HG02885 (cell line): ENCODE measurements at regions not wholly inside any gene's neighbourhood (a gene's known extent, or its start where the extent isn't known, plus 50 kb on each side); places are given as distances from the start of the nearest gene placed in this dataset.
"Not testable (repeated sequence)": the region's sequence is repeated elsewhere in the genome, so short reads cannot be mapped to it uniquely, and the experiment has no call there.

Experiments
- ATAC-seq: cut with Tn5 transposase; IDR thresholded peaks from one replicate; pipeline ENCODE4 v1.9.1; 2021; ENCODE audit warnings: mild to moderate bottlenecking; ENCODE audit not compliant: unreplicated experiment, poor library complexity

GRCh38 chr4:189664693-189665250 lies 275.9 kb upstream of the FRG1 start:
- no peak for ATAC-seq

- ATAC-seq, result not testable (repeated sequence)
Measured at GRCh38 chr4:189665712-189666305, 274.9 kb upstream of the FRG1 start.

DNA sequence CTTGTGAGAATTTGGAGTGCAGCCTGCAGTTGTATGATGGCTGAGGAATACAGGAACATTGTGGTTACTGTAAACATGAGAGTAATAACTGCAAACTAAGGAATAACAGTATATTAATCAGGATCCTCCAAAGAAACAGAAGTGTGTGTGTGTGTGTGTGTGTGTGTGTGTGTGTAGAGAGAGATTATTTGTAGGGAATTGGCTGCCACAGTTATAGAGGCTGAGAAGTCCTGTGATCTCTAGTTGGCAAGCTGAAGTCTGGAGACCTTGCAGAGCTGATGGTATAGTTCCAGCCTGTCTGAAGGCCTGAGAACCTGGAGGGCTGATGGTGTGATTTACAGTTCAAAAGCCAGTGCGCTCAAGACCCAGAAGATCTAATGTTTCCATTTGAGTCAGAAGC lies 273.3 kb upstream of the FRG1 start:
- not testable (repeated sequence) for ATAC-seq

- not testable (repeated sequence) for ATAC-seq
Measured at GRCh38 chr4:189697675-189698245, 242.9 kb upstream of the FRG1 start.

GRCh38 chr4:189703000-189703399 lies 237.7 kb upstream of the FRG1 start:
- not testable (repeated sequence) for ATAC-seq

GRCh38 chr4:189706821-189707220 lies 233.9 kb upstream of the FRG1 start:
- not testable (repeated sequence) for ATAC-seq

DNA sequence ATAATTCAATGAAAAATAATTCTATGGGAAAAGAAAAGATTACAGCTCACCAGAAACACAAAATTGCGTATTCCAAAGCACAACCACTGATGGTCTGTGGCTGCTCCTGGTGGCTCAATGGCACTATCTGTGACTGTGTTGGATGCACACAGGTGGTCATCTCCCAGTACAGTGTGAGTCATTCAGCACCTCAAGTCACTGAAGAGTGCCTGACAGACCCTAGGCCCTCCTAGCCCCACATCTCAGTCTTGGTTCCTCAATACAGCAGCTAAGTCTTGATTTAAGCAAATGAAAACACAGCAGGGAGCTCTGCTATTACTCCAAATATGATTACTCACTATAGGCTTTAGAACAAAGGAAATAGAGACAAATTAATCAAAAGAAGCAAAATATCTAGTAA lies 233.4 kb upstream of the FRG1 start:
- ATAC-seq, result not testable (repeated sequence)

DNA sequence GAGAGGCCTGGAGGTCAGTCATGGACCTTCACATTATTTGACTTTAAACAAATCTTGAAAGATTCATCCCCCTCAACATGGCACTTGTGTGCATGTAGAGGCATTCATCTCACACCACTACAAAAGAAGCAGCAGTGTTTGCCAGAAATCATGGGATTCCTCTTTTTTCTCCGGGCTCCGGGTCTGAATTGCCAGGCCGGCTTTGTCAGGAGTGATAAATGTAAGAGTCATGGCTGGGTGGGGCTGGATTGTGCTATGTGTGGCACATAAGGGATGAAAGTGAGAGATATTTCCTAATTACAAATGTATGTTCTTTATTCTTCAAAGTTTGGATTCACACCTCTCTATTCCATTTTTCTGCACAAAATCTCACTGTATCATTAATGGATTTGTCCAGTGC lies 228.7 kb upstream of the FRG1 start:
- ATAC-seq, result not testable (repeated sequence)

DNA sequence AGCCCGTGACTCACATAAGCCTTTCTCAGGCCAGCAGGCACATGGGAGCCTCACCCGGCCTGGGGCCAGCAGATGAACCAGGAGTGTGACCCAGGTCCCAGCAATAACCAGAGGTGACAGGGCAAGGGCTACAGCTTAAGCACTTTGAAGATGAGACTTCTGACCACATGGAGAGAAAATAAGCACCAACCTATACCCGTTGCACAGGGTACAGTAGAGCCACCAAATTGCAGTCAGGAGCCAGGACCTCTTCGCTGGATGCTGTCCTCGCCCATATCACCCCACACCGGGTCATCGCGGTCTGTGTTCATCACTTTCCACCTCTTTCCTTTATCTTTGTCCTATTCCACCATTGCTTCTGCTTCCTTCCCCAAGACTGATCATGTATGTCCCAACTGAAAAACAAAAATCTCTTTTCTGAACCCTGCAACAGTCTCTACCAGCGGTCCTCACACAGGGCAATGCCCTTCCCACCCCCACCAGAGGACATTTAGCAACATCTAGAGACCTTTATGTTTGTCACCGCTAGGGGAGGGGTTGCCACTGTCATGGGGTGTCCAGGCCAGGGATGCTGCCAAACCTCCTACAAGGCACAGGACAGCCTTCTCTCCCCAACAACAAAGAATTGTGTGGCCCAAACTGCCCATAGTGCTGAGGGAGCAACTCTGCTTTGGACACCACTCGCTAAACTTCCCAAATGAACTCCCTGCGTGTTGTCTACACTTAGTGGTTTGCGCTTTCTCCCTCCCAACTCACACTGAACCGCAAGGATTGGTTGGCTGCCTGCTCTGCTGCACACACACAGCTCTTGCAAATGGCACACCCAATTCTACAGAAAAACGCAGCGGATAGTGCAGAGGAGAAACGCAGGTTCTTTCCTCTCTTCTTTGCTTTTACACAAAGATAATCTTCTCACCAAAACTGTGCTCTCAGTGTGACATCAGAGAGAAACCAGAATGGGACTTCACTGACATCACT lies 219.4 kb upstream of the FRG1 start:
- not testable (repeated sequence) for ATAC-seq

DNA sequence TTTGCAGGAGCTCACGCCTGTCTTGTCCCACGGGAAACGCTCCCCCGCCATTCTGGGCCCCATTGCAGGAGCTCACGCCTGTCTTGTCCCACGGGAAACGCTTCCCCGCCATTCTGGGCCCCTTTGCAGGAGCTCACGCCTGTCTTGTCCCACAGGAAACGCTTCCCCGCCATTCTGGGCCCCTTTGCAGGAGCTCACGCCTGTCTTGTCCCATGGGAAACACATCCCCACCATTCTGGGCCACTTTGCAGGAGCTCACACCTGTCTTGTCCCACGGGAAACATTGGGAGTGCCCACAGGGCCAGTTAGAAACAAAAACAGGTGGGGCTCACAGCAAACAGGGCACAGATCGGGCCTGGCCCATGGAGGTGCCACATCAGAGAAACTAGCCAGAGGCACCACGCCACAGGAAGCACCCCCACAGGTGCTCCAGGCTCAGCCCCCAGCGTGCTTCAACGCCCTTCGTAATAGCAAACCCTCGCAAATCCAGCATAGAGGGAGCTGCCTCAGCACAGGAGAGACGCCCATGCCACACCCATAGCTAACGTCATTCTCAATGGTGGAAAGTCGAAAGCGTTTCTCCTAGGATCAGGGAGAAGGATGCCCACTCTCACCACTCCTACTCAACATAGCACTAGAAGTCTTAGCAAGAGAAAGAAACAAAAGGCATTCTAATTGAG lies 218.2 kb upstream of the FRG1 start:
- not testable (repeated sequence) for ATAC-seq

- ATAC-seq, result not testable (repeated sequence)
Measured at GRCh38 chr4:189727982-189728638, 212.6 kb upstream of the FRG1 start.

GRCh38 chr4:189731989-189732388 lies 208.7 kb upstream of the FRG1 start:
- ATAC-seq, result not testable (repeated sequence)

- not testable (repeated sequence) for ATAC-seq
Measured at GRCh38 chr4:189733507-189733906, 207.2 kb upstream of the FRG1 start.

- ATAC-seq, result not testable (repeated sequence)
Measured at GRCh38 chr4:189734648-189735267, 205.9 kb upstream of the FRG1 start.

GRCh38 chr4:189736656-189737055 lies 204.0 kb upstream of the FRG1 start:
- not testable (repeated sequence) for ATAC-seq

GRCh38 chr4:189740118-189740517 lies 200.6 kb upstream of the FRG1 start:
- ATAC-seq, result not testable (repeated sequence)

GRCh38 chr4:189740873-189741272 lies 199.8 kb upstream of the FRG1 start:
- ATAC-seq, result no peak

DNA sequence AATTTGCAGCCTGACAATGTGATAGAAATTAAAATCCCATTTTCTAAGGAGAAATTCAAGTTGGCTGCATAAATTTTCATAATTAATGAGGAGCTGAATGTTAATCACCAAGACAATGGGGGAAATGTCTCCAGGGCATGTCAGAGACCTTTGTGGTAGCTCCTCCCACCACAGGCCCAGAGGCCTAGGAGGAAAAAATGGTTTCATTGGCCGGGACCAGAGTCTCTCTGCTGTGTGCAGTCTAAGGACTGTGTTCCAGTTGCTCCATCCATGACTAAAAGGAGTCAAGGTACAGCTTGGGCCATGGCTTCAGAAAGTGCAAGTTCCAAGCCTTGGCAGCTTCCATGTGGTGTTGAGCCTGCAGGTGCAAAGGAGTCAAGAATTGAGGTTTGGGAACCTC lies 187.6 kb upstream of the FRG1 start:
- ATAC-seq, result not testable (repeated sequence)

GRCh38 chr4:189763583-189763982 lies 177.1 kb upstream of the FRG1 start:
- no peak for ATAC-seq
